H1 (cell line): ENCODE measurements at regions not wholly inside any gene's neighbourhood (a gene's known extent, or its start where the extent isn't known, plus 50 kb on each side); places are given as distances from the start of the nearest gene placed in this dataset.

ENCODE experiments used
- ASH2L ChIP-seq: fragments of 200-600, 300-600 bp; sonication (generic); IDR thresholded peaks from one replicate; pipeline ENCODE4 v1.7.1; 2017; ENCODE audit warnings: low read length
- BRCA1 ChIP-seq: IDR thresholded peaks from 2 replicates; pipeline ENCODE4 v1.6.1; 2012; ENCODE audit warnings: low read depth, low read length, improper control_type of control experiment
- CBX8 ChIP-seq: fragments of 300-800, 300-1000 bp; sonication (generic); IDR thresholded peaks from 2 replicates; pipeline ENCODE4 v1.7.1; 2016; ENCODE audit warnings: low read depth, low read length, borderline replicate concordance
- CHD1 ChIP-seq: IDR thresholded peaks from 2 replicates; pipeline ENCODE4 v1.6.1; 2012; ENCODE audit warnings: low read depth, low read length, improper control_type of control experiment
- EGR1 ChIP-seq: IDR thresholded peaks from 2 replicates; pipeline ENCODE4 v1.6.1; 2011; ENCODE audit warnings: low read depth, low read length, borderline replicate concordance
- EP300 ChIP-seq, 2 experiments: IDR thresholded peaks; 1 replicate in 1 of 2; 2 replicates in 1 of 2; pipeline ENCODE4 v1.6.1; 2011 to 2012; ENCODE audit warnings: low read depth in 2 of 2, low read length in 2 of 2, mild to moderate bottlenecking in 2 of 2, borderline replicate concordance in 1 of 2, inconsistent platforms in 1 of 2, moderate library complexity in 1 of 2
- POLR2A ChIP-seq, 2 experiments: IDR thresholded peaks; 1 replicate in 1 of 2; 2 replicates in 1 of 2; pipeline ENCODE4 v1.6.1; 2011; ENCODE audit warnings: low read depth in 2 of 2, low read length in 2 of 2, mild to moderate bottlenecking in 2 of 2; ENCODE audit errors: control extremely low read depth in 1 of 2
- POLR2AphosphoS5 ChIP-seq: IDR thresholded peaks from 2 replicates; pipeline ENCODE4 v1.6.1; 2011; ENCODE audit warnings: low read depth, low read length
- SP1 ChIP-seq: IDR thresholded peaks from 2 replicates; pipeline ENCODE4 v1.6.1; 2011; ENCODE audit warnings: low read depth, low read length
- SRF ChIP-seq: IDR thresholded peaks from 2 replicates; pipeline ENCODE4 v1.6.1; 2011; ENCODE audit warnings: mild to moderate bottlenecking, low read depth, low read length, moderate library complexity
- SUZ12 ChIP-seq: fragments of 200-600 bp; sonication (generic); IDR thresholded peaks from 2 replicates; pipeline ENCODE4 v1.6.1; 2012; ENCODE audit warnings: mild to moderate bottlenecking, inconsistent platforms, low read length, moderate library complexity, mixed read lengths
- TEAD4 ChIP-seq: IDR thresholded peaks from 2 replicates; pipeline ENCODE4 v1.6.1; 2012; ENCODE audit warnings: low read depth, low read length, inconsistent platforms, mixed read lengths
- TF ChIP-seq, protein P1 (sequence below), 3 experiments: IDR thresholded peaks; 1 replicate in 2 of 3; 2 replicates in 1 of 3; pipeline versions ENCODE4 v1.5.1 to v1.6.1; 2011; ENCODE audit warnings: low read length in 3 of 3, mild to moderate bottlenecking in 3 of 3, inconsistent platforms in 2 of 3, low read depth in 1 of 3, moderate library complexity in 1 of 3; ENCODE audit not compliant: insufficient read depth in 1 of 3; ENCODE audit errors: control extremely low read depth in 1 of 3

DNA sequence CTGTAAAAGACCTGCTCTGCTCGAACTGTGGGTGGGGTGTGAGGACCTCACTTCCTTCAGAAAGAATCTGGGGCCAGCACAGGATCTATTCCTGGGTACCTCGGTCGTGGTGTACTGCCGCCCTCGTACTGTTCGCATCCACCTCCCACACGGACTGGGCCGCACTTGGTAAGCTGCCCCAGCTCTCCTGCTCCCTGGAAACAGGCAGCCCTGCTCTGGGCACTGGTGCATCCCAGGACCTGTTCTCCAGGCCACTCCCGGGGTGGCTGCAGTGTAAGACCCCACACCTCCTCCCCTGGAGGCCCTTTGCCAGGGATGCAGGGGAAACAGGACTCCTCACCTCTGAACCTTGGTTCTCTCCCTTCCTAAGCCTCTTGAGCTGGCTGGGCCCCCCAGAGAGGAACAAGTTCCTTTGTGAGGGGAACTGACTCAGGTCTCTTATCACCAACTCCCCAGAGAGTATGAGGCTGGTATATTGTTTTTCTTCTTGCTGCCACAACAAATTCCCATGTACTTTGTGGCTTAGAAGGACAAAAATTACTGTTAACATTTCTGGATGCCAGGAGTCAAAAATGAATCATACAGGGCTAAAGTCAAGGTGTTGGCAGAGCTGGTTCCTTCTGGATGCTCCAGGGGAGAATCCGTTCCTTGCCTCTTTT is 276.5 kb downstream of the NUAK1 start:
- TF ChIP-seq, protein P1, sequence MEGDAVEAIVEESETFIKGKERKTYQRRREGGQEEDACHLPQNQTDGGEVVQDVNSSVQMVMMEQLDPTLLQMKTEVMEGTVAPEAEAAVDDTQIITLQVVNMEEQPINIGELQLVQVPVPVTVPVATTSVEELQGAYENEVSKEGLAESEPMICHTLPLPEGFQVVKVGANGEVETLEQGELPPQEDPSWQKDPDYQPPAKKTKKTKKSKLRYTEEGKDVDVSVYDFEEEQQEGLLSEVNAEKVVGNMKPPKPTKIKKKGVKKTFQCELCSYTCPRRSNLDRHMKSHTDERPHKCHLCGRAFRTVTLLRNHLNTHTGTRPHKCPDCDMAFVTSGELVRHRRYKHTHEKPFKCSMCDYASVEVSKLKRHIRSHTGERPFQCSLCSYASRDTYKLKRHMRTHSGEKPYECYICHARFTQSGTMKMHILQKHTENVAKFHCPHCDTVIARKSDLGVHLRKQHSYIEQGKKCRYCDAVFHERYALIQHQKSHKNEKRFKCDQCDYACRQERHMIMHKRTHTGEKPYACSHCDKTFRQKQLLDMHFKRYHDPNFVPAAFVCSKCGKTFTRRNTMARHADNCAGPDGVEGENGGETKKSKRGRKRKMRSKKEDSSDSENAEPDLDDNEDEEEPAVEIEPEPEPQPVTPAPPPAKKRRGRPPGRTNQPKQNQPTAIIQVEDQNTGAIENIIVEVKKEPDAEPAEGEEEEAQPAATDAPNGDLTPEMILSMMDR (IDR thresholded peaks at IDR 0.05; ENCODE audit: control extremely low read depth in 1 of 3, insufficient read depth in 1 of 3, low read depth in 1 of 3, low read length in 3 of 3), result no peak
- TF ChIP-seq EGR1 (no peak), POLR2A (IDR thresholded peaks at IDR 0.05; ENCODE audit: control extremely low read depth in 1 of 2, low read depth in 2 of 2, low read length in 2 of 2) (no peak), ASH2L (no peak), TEAD4 (no peak), SUZ12 (no peak), SP1 (no peak), SRF (no peak), POLR2AphosphoS5 (no peak), CHD1 (no peak), CBX8 (no peak), BRCA1 (no peak), EP300 (IDR thresholded peaks at IDR 0.05; ENCODE audit: borderline replicate concordance in 1 of 2, low read depth in 2 of 2, low read length in 2 of 2) (no peak)
